Chondrocyte (in vitro differentiated cells): ENCODE measurements at regions not wholly inside any gene's neighbourhood (a gene's known extent, or its start where the extent isn't known, plus 50 kb on each side); places are given as distances from the start of the nearest gene placed in this dataset.

Experiments
- DNase-seq: peaks from one replicate; pipeline ENCODE4 v3.0.0; 2021; ENCODE audit warnings: mixed read lengths, low spot score
- H3K27ac Mint-ChIP-seq: one replicate; pipeline ENCODE4 v1.8.0; 2021; ENCODE audit warnings: mild to moderate bottlenecking, moderate library complexity, mixed read lengths; ENCODE audit not compliant: unreplicated experiment
- H3K27me3 Mint-ChIP-seq: 2 replicates; pipeline ENCODE4 v1.8.0; 2021; ENCODE audit warnings: low read depth, mixed read lengths
- H3K36me3 Mint-ChIP-seq: 2 replicates; pipeline ENCODE4 v1.8.0; 2021; ENCODE audit warnings: low read depth, mixed read lengths
- H3K4me1 Mint-ChIP-seq: 2 replicates; pipeline ENCODE4 v1.8.0; 2021; ENCODE audit warnings: low read depth, mild to moderate bottlenecking, mixed read lengths
- H3K4me3 Mint-ChIP-seq: one replicate; pipeline ENCODE4 v1.8.0; 2021; ENCODE audit warnings: mild to moderate bottlenecking, moderate library complexity, mixed read lengths; ENCODE audit not compliant: unreplicated experiment
- H3K9me3 Mint-ChIP-seq: 2 replicates; pipeline ENCODE4 v1.8.0; 2021; ENCODE audit warnings: low read depth, mixed read lengths
- CTCF ChIP-seq: fragments of 200-600 bp; sonication (generic); IDR thresholded peaks from 2 replicates; pipeline ENCODE4 v1.5.0; 2021; ENCODE audit warnings: antibody characterized with exemption, mild to moderate bottlenecking, moderate library complexity

GRCh38 chr12:58711974-58712373, 208.3 kb downstream of the LRIG3 start:
- Mint-ChIP-seq H3K27me3 (no peaks in the 10 kb centered on the region), H3K36me3 (peaks cover 24% of the 10 kb centered on the region), H3K9me3 (peaks cover 42% of the 10 kb centered on the region), H3K27ac (peak overlapping the region; percentile 91), H3K4me3 (no peak overlapping the region), H3K4me1 (peaks cover 31% of the 10 kb centered on the region)
- TF ChIP-seq CTCF: no peak
- no peak for DNase-seq

- H3K27me3 Mint-ChIP-seq: no peaks in the 10 kb centered on the region
These were observed 207.3 kb downstream of the LRIG3 start for GRCh38 chr12:58712976-58713375.

DNA sequence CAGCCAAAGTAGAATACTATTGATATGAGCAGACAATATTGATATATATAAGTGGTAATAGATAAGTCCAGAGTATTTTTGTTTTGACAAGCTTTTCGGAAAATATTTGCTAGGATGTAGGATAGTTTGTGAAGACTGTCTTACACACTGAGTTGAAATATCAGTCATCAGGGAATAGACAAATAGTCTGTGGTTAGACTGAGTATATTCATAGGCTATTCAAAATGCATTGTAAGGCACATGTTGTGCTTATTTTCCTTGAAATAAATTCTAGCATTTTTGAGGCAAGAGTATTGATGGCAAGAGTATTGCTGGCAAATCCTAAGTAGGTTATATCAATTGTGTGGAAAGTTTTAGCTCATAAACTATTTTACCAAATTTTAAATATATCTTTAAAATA, 201.1 kb downstream of the LRIG3 start:
- H3K4me1 Mint-ChIP-seq: peaks cover 18% of the 10 kb centered on the region
- H3K27ac Mint-ChIP-seq: no peak overlapping the region
- H3K27me3 Mint-ChIP-seq: no peaks in the 10 kb centered on the region
- DNase-seq: no peak
- H3K36me3 Mint-ChIP-seq: peaks cover 3% of the 10 kb centered on the region
- H3K4me3 Mint-ChIP-seq: no peak overlapping the region
- H3K9me3 Mint-ChIP-seq: peaks cover 7% of the 10 kb centered on the region
- TF ChIP-seq CTCF: no peak

More at GRCh38 chr12:58712976-58713375, 207.3 kb downstream of the LRIG3 start:
- Mint-ChIP-seq H3K4me3 (no peak overlapping the region), H3K36me3 (peaks cover 16% of the 10 kb centered on the region), H3K27ac (no peak overlapping the region), H3K9me3 (peaks cover 33% of the 10 kb centered on the region), H3K4me1 (peaks cover 31% of the 10 kb centered on the region)
- DNase-seq: no peak
- TF ChIP-seq CTCF: no peak

DNA sequence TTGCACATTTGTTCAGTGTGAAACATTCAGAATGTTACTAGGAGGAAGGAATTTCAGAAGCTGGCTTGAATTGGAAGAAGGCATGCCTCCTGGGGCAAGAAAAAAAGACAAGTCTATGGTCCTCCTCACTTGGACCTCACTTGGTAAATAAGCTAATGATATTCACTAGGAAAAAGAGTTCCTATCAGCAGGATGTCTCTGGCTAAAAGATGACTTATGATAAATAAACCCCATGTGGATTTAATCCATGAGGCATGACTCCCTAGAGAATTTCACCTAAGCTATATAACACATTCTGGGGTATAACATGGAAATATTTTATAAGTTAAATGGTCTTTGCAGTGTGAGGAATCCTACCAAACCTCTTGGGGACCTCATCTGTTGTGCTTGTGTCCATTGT, 199.9 kb downstream of the LRIG3 start:
- Mint-ChIP-seq H3K4me1 (peaks cover 18% of the 10 kb centered on the region), H3K27ac (no peak overlapping the region), H3K36me3 (peaks cover 2% of the 10 kb centered on the region), H3K27me3 (no peaks in the 10 kb centered on the region), H3K9me3 (peaks cover 4% of the 10 kb centered on the region), H3K4me3 (no peak overlapping the region)
- TF ChIP-seq CTCF: no peak
- no peak for DNase-seq

DNA sequence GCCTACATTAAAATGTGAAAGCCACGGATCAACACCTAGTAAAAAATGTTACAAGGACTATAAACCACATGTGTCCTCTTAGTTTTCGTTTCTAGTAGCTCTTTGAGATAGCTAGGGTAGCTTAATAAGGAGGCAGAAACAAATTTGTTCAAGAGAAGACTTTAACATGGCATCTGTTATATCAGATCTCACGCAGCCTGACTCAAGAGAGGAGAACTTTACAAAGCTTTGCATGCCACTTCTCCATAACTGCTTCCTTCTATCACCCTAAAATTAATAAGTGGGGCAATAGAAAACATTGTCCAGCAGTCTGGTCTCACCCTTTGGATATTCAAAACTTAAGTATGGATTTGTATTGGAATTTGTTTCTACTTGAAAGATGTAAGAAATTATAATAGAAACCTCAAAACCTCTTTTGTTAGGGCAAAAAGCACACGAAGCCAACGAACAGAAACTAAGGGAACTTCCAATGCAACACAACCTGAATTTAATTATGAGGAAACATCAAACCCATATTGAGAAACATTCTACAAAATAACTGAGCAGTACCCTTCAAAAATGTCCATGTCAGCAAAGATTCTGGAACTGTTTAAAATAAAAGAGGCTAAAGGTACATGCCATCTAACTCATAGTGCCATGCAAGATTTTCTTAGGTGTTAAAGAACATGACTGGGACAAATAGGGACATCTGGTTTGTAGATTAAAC, 194.8 kb downstream of the LRIG3 start:
- peaks cover 33% of the 10 kb centered on the region for H3K4me1 Mint-ChIP-seq
- H3K9me3 Mint-ChIP-seq: peaks cover 4% of the 10 kb centered on the region
- H3K36me3 Mint-ChIP-seq: peaks cover 2% of the 10 kb centered on the region
- TF ChIP-seq CTCF: no peak
- H3K27ac Mint-ChIP-seq: no peak overlapping the region
- H3K4me3 Mint-ChIP-seq: no peak overlapping the region
- no peak for DNase-seq
- H3K27me3 Mint-ChIP-seq: no peaks in the 10 kb centered on the region
